ENCODE measurements at regions not wholly inside any gene's neighbourhood (a gene's known extent, or its start where the extent isn't known, plus 50 kb on each side); places are given as distances from the start of the nearest gene placed in this dataset.

GRCh38 chr2:3100386-3100785 lies 277.2 kb downstream of the EIPR1 start:
- DNase-seq (ENCODE audit: low read depth), result peak; percentile 42

GRCh38 chr2:3099860-3100234 lies 277.8 kb downstream of the EIPR1 start:
- no peak for DNase-seq (ENCODE audit: low read depth)

GRCh38 chr2:3099145-3099859 lies 278.3 kb downstream of the EIPR1 start:
- DNase-seq (ENCODE audit: low read depth), result no peak

GRCh38 chr2:3098231-3098630 lies 279.4 kb downstream of the EIPR1 start:
- no peak for DNase-seq (ENCODE audit: low read depth)

- no peak for DNase-seq (ENCODE audit: low read depth)
These were observed 279.8 kb downstream of the EIPR1 start for GRCh38 chr2:3097804-3098203.

GRCh38 chr2:3094999-3095958 lies 282.3 kb downstream of the EIPR1 start:
- no peak for DNase-seq (ENCODE audit: low read depth)

GRCh38 chr2:3094318-3094717 lies 283.3 kb downstream of the EIPR1 start:
- no peak for DNase-seq (ENCODE audit: low read depth)

GRCh38 chr2:3091696-3092095 lies 285.9 kb downstream of the EIPR1 start:
- DNase-seq (ENCODE audit: low read depth), result no peak

GRCh38 chr2:3082705-3083104 lies 294.9 kb downstream of the EIPR1 start:
- DNase-seq (ENCODE audit: low read depth), result no peak

- no peak for DNase-seq (ENCODE audit: low read depth)
These were observed 297.4 kb downstream of the EIPR1 start for GRCh38 chr2:3079959-3080948.

- DNase-seq (ENCODE audit: low read depth), result no peak
These were observed 298.2 kb downstream of the EIPR1 start for GRCh38 chr2:3079466-3079865.

GRCh38 chr2:3078684-3079083 lies 298.9 kb downstream of the EIPR1 start:
- DNase-seq (ENCODE audit: low read depth), result peak; percentile 62

- DNase-seq (ENCODE audit: low read depth), result no peak
These were observed 300.6 kb downstream of the EIPR1 start for GRCh38 chr2:3076848-3077642.

- no peak for DNase-seq (ENCODE audit: low read depth)
These were observed 301.7 kb downstream of the EIPR1 start for GRCh38 chr2:3075991-3076340.

- no peak for DNase-seq (ENCODE audit: low read depth)
These were observed 302.2 kb downstream of the EIPR1 start for GRCh38 chr2:3075316-3075990.

GRCh38 chr2:3073704-3074103 lies 303.9 kb downstream of the EIPR1 start:
- no peak for DNase-seq (ENCODE audit: low read depth)

GRCh38 chr2:3073041-3073595 lies 304.5 kb downstream of the EIPR1 start:
- DNase-seq (ENCODE audit: low read depth), result no peak

- no peak for DNase-seq (ENCODE audit: low read depth)
These were observed 305.8 kb downstream of the EIPR1 start for GRCh38 chr2:3071685-3072263.

- DNase-seq (ENCODE audit: low read depth), result no peak
These were observed 310.8 kb downstream of the EIPR1 start for GRCh38 chr2:3066831-3067230.

GRCh38 chr2:3065928-3066327 lies 311.7 kb downstream of the EIPR1 start:
- no peak for DNase-seq (ENCODE audit: low read depth)
